ENCODE measurements at regions not wholly inside any gene's neighbourhood (a gene's known extent, or its start where the extent isn't known, plus 50 kb on each side); places are given as distances from the start of the nearest gene placed in this dataset.
"Not testable (repeated sequence)": the region's sequence is repeated elsewhere in the genome, so short reads cannot be mapped to it uniquely, and the experiment has no call there.

GRCh38 chr5:165035520-165035919, 1530.1 kb downstream of the MAT2B start:
- DNase-seq = no peak

GRCh38 chr5:165039748-165040147, 1534.3 kb downstream of the MAT2B start:
- DNase-seq = no peak

- not testable (repeated sequence) for DNase-seq
Measured at GRCh38 chr5:165045941-165046340, 1540.5 kb downstream of the MAT2B start.

DNA sequence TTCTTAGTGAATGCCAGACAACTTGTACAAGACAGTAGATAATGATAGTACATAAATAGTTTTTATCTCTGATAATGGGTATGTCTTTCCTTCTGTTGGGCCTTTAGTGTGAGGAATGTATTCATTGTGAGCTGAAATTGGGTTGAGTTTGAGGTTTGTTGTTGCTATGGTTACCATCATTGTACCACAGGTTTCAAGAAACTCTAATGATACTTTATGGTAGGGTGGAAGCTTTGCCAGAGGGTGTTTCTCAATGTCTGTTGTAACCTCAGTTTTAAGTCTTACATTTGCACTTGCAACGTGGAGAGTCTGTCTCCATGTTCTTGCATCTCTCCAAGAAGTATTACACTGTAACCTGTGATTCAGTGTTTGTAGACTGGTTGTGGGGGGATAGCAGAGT, 1550.1 kb downstream of the MAT2B start:
- no peak for DNase-seq

GRCh38 chr5:165057145-165057544, 1551.7 kb downstream of the MAT2B start:
- DNase-seq = no peak

DNA sequence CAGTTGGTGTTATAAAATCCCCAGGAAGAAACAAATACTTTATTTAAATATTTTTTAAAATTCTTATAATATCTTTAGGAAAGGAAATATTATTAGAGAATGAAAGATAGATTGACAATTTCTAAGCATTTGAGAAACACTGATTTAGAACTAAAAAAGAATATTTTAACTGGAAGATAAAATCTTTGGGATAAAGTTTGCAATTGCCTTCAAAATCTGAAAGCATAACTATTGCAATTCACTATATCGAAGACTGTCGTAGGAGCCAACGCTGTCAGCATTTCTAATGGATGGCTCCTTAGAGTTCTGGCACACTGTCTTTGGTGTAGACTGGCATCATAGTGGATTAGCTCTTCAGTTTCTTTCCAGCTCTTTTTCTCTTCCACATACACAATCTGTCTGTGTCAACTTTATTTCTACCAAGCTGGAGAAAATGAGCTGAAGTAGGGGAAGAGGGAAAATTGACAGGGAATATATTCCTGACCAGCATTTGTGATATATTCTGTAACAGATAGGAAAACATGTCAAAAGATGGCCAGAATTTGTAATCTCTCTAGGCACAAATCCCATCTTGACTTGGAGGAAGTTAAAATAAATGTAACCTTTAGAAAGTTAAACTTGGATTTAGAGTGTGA, 1561.4 kb downstream of the MAT2B start:
- DNase-seq = no peak

- DNase-seq = no peak
Measured at GRCh38 chr5:165076686-165077085, 1571.3 kb downstream of the MAT2B start.

DNA sequence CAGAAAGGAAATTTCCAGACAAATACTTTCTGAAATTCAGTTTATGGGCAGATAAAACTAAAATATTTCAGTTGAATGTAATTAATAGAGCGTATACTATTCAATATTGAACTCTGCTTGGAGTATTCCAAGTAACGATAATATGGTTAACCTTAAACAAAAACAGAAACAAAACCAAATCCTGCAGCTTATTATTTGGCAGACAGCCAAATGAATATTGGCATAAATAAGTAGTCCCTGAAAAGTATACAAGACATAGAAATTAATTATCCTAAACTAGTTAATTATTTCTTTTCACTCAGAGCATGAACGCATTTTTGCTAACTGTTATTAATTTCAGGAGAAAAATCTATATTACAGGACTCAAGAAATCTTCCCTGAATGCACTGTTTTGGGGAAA, 1574.0 kb downstream of the MAT2B start:
- no peak for DNase-seq

GRCh38 chr5:165083394-165083793, 1578.0 kb downstream of the MAT2B start:
- no peak for DNase-seq

GRCh38 chr5:165086465-165086864, 1581.0 kb downstream of the MAT2B start:
- no peak for DNase-seq

- DNase-seq = no peak
Measured at GRCh38 chr5:165094782-165095181, 1589.4 kb downstream of the MAT2B start.

GRCh38 chr5:165101709-165102108, 1596.3 kb downstream of the MAT2B start:
- no peak for DNase-seq

- no peak for DNase-seq
Measured at GRCh38 chr5:165104611-165105010, 1599.2 kb downstream of the MAT2B start.

GRCh38 chr5:165108809-165109208, 1603.4 kb downstream of the MAT2B start:
- DNase-seq = no peak

DNA sequence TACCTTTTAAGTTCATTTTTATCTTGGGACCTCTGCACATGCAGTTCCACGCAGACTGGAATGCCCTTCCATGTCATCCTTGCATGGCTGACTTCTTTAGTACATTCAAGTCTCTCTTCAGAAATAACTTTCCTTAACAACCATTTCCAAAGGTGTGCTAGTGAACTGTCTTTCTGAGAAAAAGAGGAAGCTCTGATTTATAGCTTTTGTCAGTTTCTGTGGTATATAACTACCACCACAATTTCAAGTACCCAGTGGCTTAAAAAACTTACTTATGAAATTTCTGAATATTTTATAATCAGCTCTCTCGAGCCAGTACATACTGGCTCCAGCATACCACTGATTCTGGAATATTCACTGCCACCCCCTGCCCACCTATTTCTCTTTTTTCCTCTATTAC, 1613.8 kb downstream of the MAT2B start:
- no peak for DNase-seq

DNA sequence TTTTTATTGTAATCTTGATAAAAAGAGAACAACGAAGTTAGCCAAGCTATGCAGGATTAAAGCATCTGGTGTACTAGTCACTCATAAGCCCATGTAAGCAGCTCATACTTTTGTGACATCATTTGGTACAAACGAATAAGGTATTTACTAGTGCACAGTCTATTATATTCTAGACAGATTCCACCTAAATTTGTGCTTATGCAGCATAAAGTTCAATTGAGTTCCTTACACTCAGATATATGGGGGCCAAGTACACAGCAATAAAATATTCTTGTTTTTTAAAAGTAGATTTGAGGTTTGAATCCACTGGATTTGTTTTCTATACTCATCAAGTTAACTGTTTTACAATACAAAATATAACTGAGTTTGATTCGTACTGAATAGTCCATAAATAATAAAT, 1621.2 kb downstream of the MAT2B start:
- DNase-seq = no peak

GRCh38 chr5:165127941-165128340, 1622.5 kb downstream of the MAT2B start:
- no peak for DNase-seq

- no peak for DNase-seq
Measured at GRCh38 chr5:165130656-165131055, 1625.2 kb downstream of the MAT2B start.

- no peak for DNase-seq
Measured at GRCh38 chr5:165134155-165134554, 1628.7 kb downstream of the MAT2B start.

DNA sequence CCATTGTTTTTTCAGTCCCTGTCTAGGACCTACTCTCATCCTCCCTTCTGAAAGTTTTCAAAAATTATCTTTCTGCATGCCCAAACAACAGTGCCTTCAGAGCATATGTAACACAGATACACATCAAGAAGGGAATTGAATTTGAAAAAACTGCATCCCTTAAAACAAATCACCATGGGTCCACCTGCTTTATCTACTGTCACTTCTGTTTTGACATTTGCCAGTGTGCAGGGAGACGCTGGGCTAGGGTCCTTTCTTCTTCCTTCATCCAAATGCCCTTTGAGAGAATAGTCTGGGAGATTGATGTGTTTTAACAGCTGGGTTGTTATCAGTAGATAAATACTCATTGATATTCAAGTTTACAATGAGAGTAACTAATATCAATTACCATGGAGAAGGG, 1630.1 kb downstream of the MAT2B start:
- DNase-seq = no peak

- DNase-seq = no peak
Measured at GRCh38 chr5:165137701-165138100, 1632.3 kb downstream of the MAT2B start.

- DNase-seq = no peak
Measured at GRCh38 chr5:165138236-165138635, 1632.8 kb downstream of the MAT2B start.

DNA sequence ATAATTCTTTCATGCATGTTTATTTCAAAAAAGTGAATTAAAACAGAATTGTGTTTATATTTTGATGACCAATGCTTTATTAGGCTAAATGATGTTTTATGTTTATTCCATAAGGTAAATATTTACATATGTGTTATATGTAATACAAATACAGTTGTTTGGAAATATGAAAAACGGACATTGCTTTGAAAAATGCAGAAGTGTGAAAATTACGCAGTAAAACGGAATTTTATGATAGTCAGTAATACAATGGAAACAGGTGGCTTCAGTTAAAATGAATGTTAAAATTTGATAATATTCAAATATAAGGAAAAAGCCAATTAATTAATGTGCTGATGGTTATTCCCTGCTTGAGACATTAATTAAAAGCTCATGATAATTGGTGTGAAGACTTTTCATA, 1633.8 kb downstream of the MAT2B start:
- DNase-seq = no peak

DNA sequence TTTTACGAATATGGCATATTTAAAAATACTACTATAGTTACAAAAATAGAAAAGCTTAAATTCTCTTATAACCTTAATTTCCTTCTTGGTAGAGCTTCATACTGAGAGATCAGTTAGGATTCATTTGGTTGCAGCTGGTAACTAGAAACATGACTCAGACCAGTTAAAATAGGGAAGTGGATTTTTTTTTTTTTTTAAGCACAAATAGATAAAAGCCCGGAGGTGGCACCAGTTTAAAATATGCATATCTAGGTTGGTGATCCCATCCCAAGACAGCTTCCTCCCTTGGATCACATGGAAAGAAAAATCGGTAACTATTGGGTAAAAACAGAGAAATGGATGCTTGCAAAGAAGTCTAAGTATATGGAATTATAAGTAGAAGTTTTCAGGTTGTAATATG, 1634.3 kb downstream of the MAT2B start:
- DNase-seq = no peak

- no peak for DNase-seq
Measured at GRCh38 chr5:165143741-165144140, 1638.3 kb downstream of the MAT2B start.

GRCh38 chr5:165149431-165149830, 1644.0 kb downstream of the MAT2B start:
- DNase-seq = no peak
